ENCODE measurements at regions not wholly inside any gene's neighbourhood (a gene's known extent, or its start where the extent isn't known, plus 50 kb on each side); places are given as distances from the start of the nearest gene placed in this dataset.

GRCh38 chr9:116009420-116009819 is 144.2 kb upstream of the PAPPA start:
- no peak for DNase-seq

GRCh38 chr9:116015855-116016254 is 137.7 kb upstream of the PAPPA start:
- DNase-seq, result no peak

GRCh38 chr9:116020146-116020545 is 133.4 kb upstream of the PAPPA start:
- no peak for DNase-seq

- no peak for DNase-seq
These were observed 132.8 kb upstream of the PAPPA start for GRCh38 chr9:116020801-116021200.

GRCh38 chr9:116027096-116027495 is 126.5 kb upstream of the PAPPA start:
- DNase-seq, result no peak

- no peak for DNase-seq
These were observed 126.1 kb upstream of the PAPPA start for GRCh38 chr9:116027511-116027910.

GRCh38 chr9:116027951-116028350 is 125.6 kb upstream of the PAPPA start:
- DNase-seq, result no peak

GRCh38 chr9:116030517-116030916 is 123.1 kb upstream of the PAPPA start:
- no peak for DNase-seq

- DNase-seq, result no peak
These were observed 120.7 kb upstream of the PAPPA start for GRCh38 chr9:116032683-116033440.

- no peak for DNase-seq
These were observed 114.3 kb upstream of the PAPPA start for GRCh38 chr9:116039312-116039711.

GRCh38 chr9:116039893-116040292 is 113.7 kb upstream of the PAPPA start:
- DNase-seq, result no peak

GRCh38 chr9:116042321-116042720 is 111.3 kb upstream of the PAPPA start:
- no peak for DNase-seq

GRCh38 chr9:116045083-116045482 is 108.5 kb upstream of the PAPPA start:
- DNase-seq, result no peak

- DNase-seq, result no peak
These were observed 105.5 kb upstream of the PAPPA start for GRCh38 chr9:116048081-116048480.

- DNase-seq, result no peak
These were observed 104.1 kb upstream of the PAPPA start for GRCh38 chr9:116049456-116049855.

GRCh38 chr9:116051528-116051927 is 102.1 kb upstream of the PAPPA start:
- DNase-seq, result no peak

GRCh38 chr9:116055536-116055935 is 98.1 kb upstream of the PAPPA start:
- no peak for DNase-seq

GRCh38 chr9:116057371-116057770 is 96.2 kb upstream of the PAPPA start:
- no peak for DNase-seq

GRCh38 chr9:116058421-116058820 is 95.2 kb upstream of the PAPPA start:
- DNase-seq, result no peak

GRCh38 chr9:116059466-116059865 is 94.1 kb upstream of the PAPPA start:
- DNase-seq, result no peak

- no peak for DNase-seq
These were observed 93.0 kb upstream of the PAPPA start for GRCh38 chr9:116060631-116061030.

GRCh38 chr9:116061546-116062205 is 91.9 kb upstream of the PAPPA start:
- no peak for DNase-seq

- DNase-seq, result no peak
These were observed 91.4 kb upstream of the PAPPA start for GRCh38 chr9:116062206-116062550.

- no peak for DNase-seq
These were observed 88.6 kb upstream of the PAPPA start for GRCh38 chr9:116064970-116065369.

- no peak for DNase-seq
These were observed 87.4 kb upstream of the PAPPA start for GRCh38 chr9:116066221-116066620.
